H1 (cell line): ENCODE measurements at regions not wholly inside any gene's neighbourhood (a gene's known extent, or its start where the extent isn't known, plus 50 kb on each side); places are given as distances from the start of the nearest gene placed in this dataset.

Experiments
- CTCF ChIA-PET: fragments of 300-600 bp; sonication (Branson Sonifier 250); formaldehyde crosslinking; loops from one replicate; lab custom pipeline; 2021; ENCODE audit not compliant: partially characterized antibody; lab: Charles Lee
- POLR2A ChIA-PET: fragments of 300-600 bp; sonication (Branson Sonifier 250); formaldehyde crosslinking; loops from one replicate; lab custom pipeline; 2021; ENCODE audit warnings: inconsistent platforms; ENCODE audit not compliant: partially characterized antibody; lab: Charles Lee
- DNase-seq, 2 experiments: peaks; one replicate each; pipeline versions ENCODE4 v3.0.0 to v3.0.0-alpha.2; 2010 to 2022; ENCODE audit warnings: low spot score in 2 of 2, low read depth in 1 of 2, mixed read lengths in 1 of 2
- FAIRE-seq: peaks from 2 replicates; lab custom pipeline; 2011; peaks lifted over from hg19 to GRCh38; lab: Jason Lieb, UNC
- H2AFZ ChIP-seq: 2 replicates; pipeline ENCODE4 v1.8.1; 2012; ENCODE audit warnings: low read length, inconsistent platforms
- H2AK5ac ChIP-seq: 2 replicates; pipeline ENCODE4 v1.6.1; 2013; ENCODE audit warnings: low read depth, low read length
- H2BK120ac ChIP-seq: replicated peaks from 2 replicates; pipeline ENCODE3; 2013; ENCODE audit warnings: low read depth, low read length, inconsistent platforms
- H2BK12ac ChIP-seq: 2 replicates; pipeline ENCODE4 v1.6.1; 2013; ENCODE audit warnings: low read depth, low read length
- H2BK15ac ChIP-seq: 2 replicates; pipeline ENCODE4 v1.6.1; 2013; ENCODE audit warnings: low read length
- H2BK20ac ChIP-seq: 2 replicates; pipeline ENCODE4 v1.6.1; 2013; ENCODE audit warnings: low read length
- H2BK5ac ChIP-seq: 2 replicates; pipeline ENCODE4 v1.6.1; 2013; ENCODE audit warnings: low read depth, low read length
- H3K14ac ChIP-seq: 2 replicates; pipeline ENCODE4 v1.6.1; 2013; ENCODE audit warnings: inconsistent platforms; ENCODE audit not compliant: insufficient read length
- H3K18ac ChIP-seq: 2 replicates; pipeline ENCODE4 v1.6.1; 2013; ENCODE audit warnings: low read length; ENCODE audit errors: extremely low read depth
- H3K23ac ChIP-seq: 2 replicates; pipeline ENCODE4 v1.6.1; 2013; ENCODE audit warnings: inconsistent platforms; ENCODE audit not compliant: insufficient read length
- H3K23me2 ChIP-seq: 2 replicates; pipeline ENCODE4 v1.6.1; 2013; ENCODE audit warnings: low read depth, low read length
- H3K27ac ChIP-seq: 2 replicates; pipeline ENCODE4 v1.6.1; 2011; ENCODE audit warnings: low read depth, low read length, inconsistent platforms
- H3K27me3 ChIP-seq, 4 experiments: replicated peaks in 1 of 4; 1 replicate in 1 of 4; 2 replicates in 3 of 4; pipeline versions ENCODE4 v1.6.1 to v1.8.1; 2011 to 2013; ENCODE audit warnings: low read length in 3 of 4, mild to moderate bottlenecking in 3 of 4, inconsistent platforms in 2 of 4, mixed read lengths in 2 of 4, moderate library complexity in 1 of 4; ENCODE audit not compliant: control insufficient read depth in 3 of 4, insufficient read depth in 3 of 4; ENCODE audit errors: extremely low read depth in 1 of 4
- H3K36me3 ChIP-seq, 4 experiments: 2 replicates each; pipeline versions ENCODE4 v1.6.1 to v1.8.1; 2011 to 2013; ENCODE audit warnings: mild to moderate bottlenecking in 4 of 4, low read length in 3 of 4, moderate library complexity in 2 of 4, control low read depth in 1 of 4, inconsistent platforms in 1 of 4; ENCODE audit not compliant: insufficient read depth in 4 of 4, control insufficient read depth in 2 of 4
- H3K4ac ChIP-seq: replicated peaks from 2 replicates; pipeline ENCODE3; 2013; ENCODE audit warnings: low read length, low read depth, mixed read lengths, inconsistent platforms; ENCODE audit not compliant: insufficient read length
- H3K4me1 ChIP-seq, 4 experiments: replicated peaks in 1 of 4; 1 replicate in 1 of 4; 2 replicates in 3 of 4; pipeline versions ENCODE4 v1.6.1 to v1.8.1; 2011 to 2013; ENCODE audit warnings: low read length in 3 of 4, inconsistent platforms in 2 of 4, mixed read lengths in 1 of 4; ENCODE audit not compliant: insufficient read depth in 4 of 4, control insufficient read depth in 3 of 4
- H3K4me2 ChIP-seq, 2 experiments: 2 replicates each; pipeline versions ENCODE4 v1.6.1 to v1.8.1; 2011 to 2013; ENCODE audit warnings: low read depth in 2 of 2, low read length in 2 of 2, control low read depth in 1 of 2, inconsistent platforms in 1 of 2, mild to moderate bottlenecking in 1 of 2; ENCODE audit not compliant: insufficient read depth in 1 of 2
- H3K4me3 ChIP-seq, 4 experiments: fragments of 200-600, 300-600 bp in 1 of 4; sonication (generic), shearing (Covaris generic), sonication (Bioruptor Twin) in 1 of 4; 2 replicates each; pipeline versions ENCODE4 v1.5.1 to v1.8.1; 2011 to 2016; ENCODE audit warnings: low read length in 4 of 4, low read depth in 3 of 4, control low read depth in 2 of 4, inconsistent platforms in 2 of 4, mild to moderate bottlenecking in 2 of 4, mixed read lengths in 1 of 4, moderate library complexity in 1 of 4; ENCODE audit not compliant: insufficient read depth in 2 of 4; ENCODE audit errors: extremely low read depth in 1 of 4
- H3K56ac ChIP-seq: replicated peaks from 2 replicates; pipeline ENCODE3; 2013; ENCODE audit warnings: low read depth, mild to moderate bottlenecking, mixed read lengths, low read length, inconsistent platforms; ENCODE audit not compliant: insufficient read length
- H3K79me1 ChIP-seq: 2 replicates; pipeline ENCODE4 v1.6.1; 2013; ENCODE audit warnings: low read depth, low read length, control low read depth
- H3K79me2 ChIP-seq, 2 experiments: 2 replicates each; pipeline versions ENCODE4 v1.6.1 to v1.8.1; 2012 to 2013; ENCODE audit warnings: low read length in 2 of 2, mild to moderate bottlenecking in 2 of 2, inconsistent platforms in 1 of 2; ENCODE audit not compliant: insufficient read depth in 2 of 2, control insufficient read depth in 1 of 2
- H3K9ac ChIP-seq, 4 experiments: replicated peaks in 1 of 4; 1 replicate in 1 of 4; 2 replicates in 3 of 4; pipeline versions ENCODE4 v1.6.1 to v1.8.1; 2011 to 2013; ENCODE audit warnings: low read depth in 3 of 4, low read length in 3 of 4, control low read depth in 2 of 4, mild to moderate bottlenecking in 2 of 4, moderate library complexity in 2 of 4, inconsistent platforms in 1 of 4; ENCODE audit errors: extremely low read depth in 1 of 4
- H3K9me3 ChIP-seq, 2 experiments: 2 replicates each; pipeline versions ENCODE4 v1.6.1 to v1.8.1; 2012 to 2013; ENCODE audit warnings: mild to moderate bottlenecking in 2 of 2, moderate library complexity in 2 of 2, control low read depth in 1 of 2, inconsistent platforms in 1 of 2, low read depth in 1 of 2, low read length in 1 of 2, mixed read lengths in 1 of 2; ENCODE audit not compliant: insufficient read depth in 2 of 2
- H4K20me1 ChIP-seq, 2 experiments: replicated peaks in 1 of 2; 2 replicates each; pipeline versions ENCODE3 to v1.8.1; 2011 to 2013; ENCODE audit warnings: inconsistent platforms in 2 of 2, low read length in 2 of 2, mild to moderate bottlenecking in 1 of 2; ENCODE audit not compliant: insufficient read depth in 2 of 2, control insufficient read depth in 1 of 2
- H4K5ac ChIP-seq: 2 replicates; pipeline ENCODE4 v1.6.1; 2013; ENCODE audit warnings: low read length, low read depth, mixed read lengths, inconsistent platforms; ENCODE audit not compliant: insufficient read length
- H4K8ac ChIP-seq: 2 replicates; pipeline ENCODE4 v1.8.0; 2013; ENCODE audit warnings: mild to moderate bottlenecking, moderate library complexity, low read length, inconsistent platforms; ENCODE audit not compliant: insufficient read depth; ENCODE audit errors: extremely low read depth
- H4K91ac ChIP-seq: replicated peaks from 2 replicates; pipeline ENCODE3; 2013; ENCODE audit warnings: low read length, mixed read lengths, inconsistent platforms; ENCODE audit not compliant: insufficient read length
- CBX8 ChIP-seq: fragments of 300-800, 300-1000 bp; sonication (generic); IDR thresholded peaks from 2 replicates; pipeline ENCODE4 v1.7.1; 2016; ENCODE audit warnings: low read depth, low read length, borderline replicate concordance
- PHF8 ChIP-seq: fragments of 200-600 bp; sonication (generic); conservative IDR thresholded peaks from 2 replicates; pipeline ENCODE4 v1.7.1; 2012; ENCODE audit warnings: low read depth, mild to moderate bottlenecking, inconsistent platforms, low read length, moderate library complexity
- POLR2AphosphoS5 ChIP-seq: IDR thresholded peaks from 2 replicates; pipeline ENCODE4 v1.6.1; 2011; ENCODE audit warnings: low read depth, low read length
- RNF2 ChIP-seq: fragments of 200-900, 300-1000 bp; sonication (generic); IDR thresholded peaks from 2 replicates; pipeline ENCODE4 v1.7.1; 2016; ENCODE audit warnings: borderline replicate concordance, low read depth, mild to moderate bottlenecking, antibody characterized with exemption, low read length; ENCODE audit not compliant: poor library complexity, severe bottlenecking; ENCODE audit errors: missing control alignments
- TAF1 ChIP-seq: IDR thresholded peaks from 2 replicates; pipeline ENCODE4 v1.6.1; 2011; ENCODE audit warnings: mild to moderate bottlenecking, low read depth, low read length
- TAF7 ChIP-seq: optimal IDR thresholded peaks from 2 replicates; pipeline ENCODE3; 2011; ENCODE audit warnings: low read depth, mild to moderate bottlenecking, inconsistent platforms, low read length, moderate library complexity, borderline replicate concordance
- TEAD4 ChIP-seq: IDR thresholded peaks from 2 replicates; pipeline ENCODE4 v1.6.1; 2012; ENCODE audit warnings: low read depth, low read length, inconsistent platforms, mixed read lengths
- USF2 ChIP-seq: IDR thresholded peaks from 2 replicates; pipeline ENCODE4 v1.6.1; 2011; ENCODE audit warnings: low read length, improper control_type of control experiment
- WGBS, 2 experiments: shearing (Covaris generic) in 1 of 2; methylation state at CpG; one replicate each; pipeline versions ENCODE4 v1.1.6 to v1.1.7; 2013 to 2015; ENCODE audit warnings: low lambda C conversion rate in 2 of 2, mixed read lengths in 2 of 2, inconsistent platforms in 1 of 2, low coverage in 1 of 2, missing lambda C conversion rate in 1 of 2; ENCODE audit not compliant: insufficient replicate concordance in 2 of 2, insufficient coverage in 1 of 2, insufficient read length in 1 of 2; ENCODE audit errors: extremely low coverage in 1 of 2, missing lambda C conversion rate in 1 of 2; 5-methylcytosine and 5-hydroxymethylcytosine counted together

GRCh38 chr4:182169987-182170386, 73.2 kb upstream of the TENM3 start:
- POLR2A ChIA-PET, result interaction anchor here (1.2 kb wide), 1 partner anchor 16 kb away, joined by 3 read pairs; no protein-coding TSS in a partner anchor
- Histone ChIP-seq H4K91ac (no peak overlapping the region), H3K14ac (no peak overlapping the region), H3K4me2 (no peak overlapping the region), H3K56ac (no peak overlapping the region), H4K8ac (no peak overlapping the region), H2BK5ac (no peak overlapping the region), H3K18ac (no peak overlapping the region), H3K27ac (no peak overlapping the region), H3K36me3 (no peaks in the 10 kb centered on the region), H3K23me2 (no peaks in the 10 kb centered on the region), H2BK12ac (no peak overlapping the region), H3K27me3 (no peaks in the 10 kb centered on the region), H3K79me2 (peaks cover 0 to 26% of the 10 kb centered on the region in 2 experiments; a peak in 2 of 4 replicates), H2AFZ (no peak overlapping the region), H3K9ac (no peak overlapping the region), H3K4ac (no peak overlapping the region), H3K4me3 (no peak overlapping the region), H3K79me1 (no peaks in the 10 kb centered on the region), H3K4me1 (no peaks in the 10 kb centered on the region), H2BK15ac (no peak overlapping the region), H4K20me1 (no peaks in the 10 kb centered on the region), H2BK120ac (no peak overlapping the region), H2BK20ac (no peak overlapping the region), H4K5ac (no peak overlapping the region), H3K9me3 (no peaks in the 10 kb centered on the region), H2AK5ac (no peak overlapping the region), H3K23ac (no peak overlapping the region)
- 96% methylated on average over 3 of the region's 3 CpGs; no CpG with 5 or more reads in 1 of the 2 experiments for WGBS, 2 experiments
- FAIRE-seq, result no peak
- DNase-seq, result no peak
- CTCF ChIA-PET, result interaction anchor here (1.2 kb wide), 1 partner anchor 9 kb away, joined by 3 read pairs; no protein-coding TSS in a partner anchor
- no peak for TF ChIP-seq TAF7
- no peak for TF ChIP-seq USF2
- no peak for TF ChIP-seq TEAD4
- TF ChIP-seq PHF8, result no peak
- TF ChIP-seq RNF2, result no peak
- TF ChIP-seq POLR2AphosphoS5, result no peak
- TF ChIP-seq CBX8, result no peak
- TF ChIP-seq TAF1, result no peak
